Hepatic stellate cell (primary cell): ENCODE measurements at regions not wholly inside any gene's neighbourhood (a gene's known extent, or its start where the extent isn't known, plus 50 kb on each side); places are given as distances from the start of the nearest gene placed in this dataset.

Experiments
- DNase-seq: peaks from one replicate; pipeline ENCODE4 v3.0.0; 2011; ENCODE audit warnings: low spot score

DNA sequence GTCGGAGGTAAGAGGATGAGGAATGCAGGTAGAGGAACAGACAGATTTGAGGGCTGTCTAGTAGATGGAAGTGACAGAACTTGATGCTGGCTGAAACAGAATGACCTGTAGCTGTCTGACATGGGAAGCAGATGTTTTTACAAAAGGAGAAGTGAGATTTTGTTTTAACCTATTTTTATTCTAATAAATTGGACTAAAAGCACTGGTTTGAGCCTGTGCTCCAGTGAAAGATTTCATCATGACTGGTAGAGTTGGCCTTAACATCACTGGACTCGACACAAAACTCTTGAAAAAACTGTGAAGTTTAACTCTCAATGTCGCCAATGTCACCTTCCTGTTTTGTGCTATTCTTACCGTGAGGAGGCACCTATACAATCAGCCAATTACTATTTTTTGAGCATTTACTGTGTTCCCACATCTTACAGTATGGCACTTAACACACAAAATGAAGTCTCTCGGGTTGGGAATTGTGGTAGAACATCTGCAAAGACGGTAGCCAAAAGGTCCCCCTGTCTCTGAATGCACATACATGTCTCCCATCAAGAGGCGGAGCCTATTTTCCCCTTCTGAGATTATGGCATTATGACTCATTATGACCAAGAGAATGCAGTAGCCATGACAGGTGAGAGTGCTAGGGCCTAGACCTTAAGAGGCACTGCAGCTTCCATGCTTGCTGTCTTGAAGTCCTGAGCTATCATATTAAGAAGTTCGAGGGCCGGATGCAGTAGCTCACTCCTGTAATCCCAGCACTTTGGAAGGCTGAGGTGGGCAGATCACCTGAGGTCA is 93.2 kb downstream of the FOXF2 start:
- no peak for DNase-seq

DNA sequence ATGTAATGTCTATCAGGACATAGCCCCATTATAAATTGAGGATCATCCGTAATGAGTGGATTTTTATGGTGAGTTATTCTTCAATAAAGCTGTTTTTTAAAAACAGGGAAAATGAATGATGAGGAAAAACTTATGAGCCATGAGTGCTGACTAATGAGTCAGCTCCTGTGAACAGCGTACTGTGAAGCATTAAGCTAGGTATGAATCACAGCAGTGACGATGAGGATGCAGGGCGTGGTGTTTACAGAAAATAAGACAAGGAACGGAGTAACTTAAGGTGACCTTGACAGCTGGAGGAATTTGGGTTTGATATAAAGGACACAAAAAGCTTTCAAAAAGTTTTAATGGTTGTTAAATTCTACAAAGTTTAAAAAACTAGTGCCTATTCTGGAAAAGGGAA is 96.3 kb downstream of the FOXF2 start:
- peak; percentile 28 for DNase-seq

- no peak for DNase-seq
Observed at GRCh38 chr6:1486387-1486786, 97.0 kb downstream of the FOXF2 start.

DNA sequence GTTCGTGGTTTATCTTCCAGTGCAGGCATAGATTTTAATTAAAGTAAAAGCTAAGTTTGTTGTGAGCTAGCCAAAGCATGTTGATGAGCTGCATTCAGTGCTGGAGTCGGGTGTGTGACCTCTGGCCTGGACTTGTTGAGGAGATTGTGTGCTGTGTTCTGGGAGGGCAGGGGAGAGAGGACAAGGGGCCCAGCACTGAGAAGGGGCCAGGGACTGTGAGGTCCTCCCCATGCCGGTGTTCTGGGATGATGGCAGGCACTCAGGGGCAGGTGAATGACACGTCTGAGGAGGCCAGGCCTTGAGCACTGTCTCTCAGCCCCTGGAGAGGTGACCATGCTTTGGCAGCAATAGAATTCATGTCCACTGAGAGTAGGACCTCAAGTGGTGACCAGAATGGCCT is 97.9 kb downstream of the FOXF2 start:
- no peak for DNase-seq

DNA sequence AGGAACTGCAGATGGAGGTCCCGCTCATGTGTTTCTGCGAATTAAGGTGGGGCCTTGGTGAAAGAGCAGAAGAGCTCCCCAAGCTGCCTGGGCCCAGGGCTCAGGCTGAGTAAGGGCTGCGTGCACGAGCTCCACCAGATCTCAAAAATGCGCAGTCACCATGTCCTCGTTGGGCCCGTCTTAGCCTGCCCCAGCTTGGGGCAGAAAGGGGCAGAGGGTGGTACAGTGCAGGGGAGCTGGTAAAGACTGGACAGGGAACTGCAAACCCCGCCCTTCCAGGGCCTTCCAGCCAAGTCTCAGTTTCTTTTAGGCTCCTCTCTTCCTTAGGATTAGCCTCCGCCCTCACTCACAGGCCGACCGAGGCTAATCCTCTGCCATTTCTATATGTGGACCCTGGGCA is 101.6 kb downstream of the FOXF2 start:
- no peak for DNase-seq

- no peak for DNase-seq
Observed at GRCh38 chr6:1491591-1492319, 102.4 kb downstream of the FOXF2 start.

DNA sequence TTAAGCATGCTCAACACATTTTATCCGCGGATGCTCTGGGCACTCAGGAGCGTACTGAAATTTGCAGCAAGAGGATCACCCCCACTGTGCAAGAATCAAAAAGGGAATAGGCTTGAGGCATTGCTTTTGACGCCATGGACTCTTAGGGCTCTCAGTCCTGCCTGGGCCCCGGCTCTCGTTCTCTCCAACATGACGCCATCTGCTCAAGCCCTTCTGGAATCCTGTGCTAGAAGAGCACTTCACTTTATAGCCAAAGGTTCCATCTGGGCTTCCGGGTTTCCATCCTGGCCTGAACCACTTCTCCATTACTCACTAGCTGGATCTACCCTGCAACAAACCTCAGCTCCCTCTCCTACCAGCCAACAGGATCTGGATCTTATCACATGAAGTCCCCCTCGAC is 105.3 kb downstream of the FOXF2 start:
- DNase-seq, result no peak

DNA sequence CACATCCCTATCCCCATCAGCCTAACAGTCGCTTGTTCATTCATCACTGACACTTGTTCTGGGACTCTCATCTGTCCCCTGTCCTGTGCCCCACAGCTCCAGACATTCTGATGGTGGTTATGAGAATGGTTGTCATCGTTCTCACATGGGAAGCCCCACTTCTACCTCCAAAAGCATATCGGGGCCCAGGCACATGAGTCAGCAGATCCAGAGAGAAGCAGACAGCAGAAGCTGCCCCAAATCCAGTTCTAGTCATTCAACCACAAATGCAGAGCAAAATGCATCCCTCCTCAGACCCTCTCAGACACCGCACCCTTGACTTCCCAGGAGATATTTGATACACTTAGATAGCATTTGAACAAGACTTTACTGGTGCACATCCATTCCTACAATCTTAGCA is 106.0 kb downstream of the FOXF2 start:
- no peak for DNase-seq

DNA sequence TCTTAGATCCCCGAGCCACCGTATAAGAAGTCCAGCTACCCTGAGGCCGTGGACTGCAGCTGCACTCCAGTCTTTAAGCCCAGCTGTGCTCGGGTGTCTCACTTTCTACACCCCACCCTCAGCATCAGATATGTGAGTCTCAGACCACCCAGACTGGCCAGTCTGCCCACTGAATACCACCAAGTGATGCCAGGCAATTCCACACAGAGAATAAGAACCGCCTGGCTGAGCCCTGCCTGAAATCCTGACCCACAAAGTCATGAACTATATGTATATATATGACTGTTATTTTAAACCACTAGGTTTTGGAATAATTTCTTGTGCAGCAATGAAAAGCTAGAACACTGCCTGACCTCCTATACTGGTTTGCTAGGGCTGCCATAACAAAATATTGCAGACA is 106.7 kb downstream of the FOXF2 start:
- DNase-seq, result no peak

GRCh38 chr6:1496836-1497760 is 107.7 kb downstream of the FOXF2 start:
- no peak for DNase-seq

DNA sequence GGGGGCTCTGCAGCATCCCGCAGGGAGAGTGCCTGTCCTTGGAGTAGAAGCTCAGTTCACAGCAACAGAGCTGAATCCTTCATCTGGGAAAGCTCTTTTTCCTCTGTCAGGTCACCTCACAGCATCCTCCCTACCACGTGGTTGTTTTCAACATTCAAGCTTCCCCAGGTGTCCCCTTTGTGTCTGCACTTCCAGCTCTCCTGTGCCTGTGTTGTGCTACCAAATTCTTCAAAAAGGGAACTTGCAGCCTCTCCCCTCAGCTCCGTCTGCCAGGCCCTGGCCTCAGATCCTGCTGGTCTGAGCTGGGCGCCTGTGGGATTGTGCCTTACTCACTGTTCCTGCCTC is 108.4 kb downstream of the FOXF2 start:
- no peak for DNase-seq

GRCh38 chr6:1498491-1499113 is 109.2 kb downstream of the FOXF2 start:
- no peak for DNase-seq

DNA sequence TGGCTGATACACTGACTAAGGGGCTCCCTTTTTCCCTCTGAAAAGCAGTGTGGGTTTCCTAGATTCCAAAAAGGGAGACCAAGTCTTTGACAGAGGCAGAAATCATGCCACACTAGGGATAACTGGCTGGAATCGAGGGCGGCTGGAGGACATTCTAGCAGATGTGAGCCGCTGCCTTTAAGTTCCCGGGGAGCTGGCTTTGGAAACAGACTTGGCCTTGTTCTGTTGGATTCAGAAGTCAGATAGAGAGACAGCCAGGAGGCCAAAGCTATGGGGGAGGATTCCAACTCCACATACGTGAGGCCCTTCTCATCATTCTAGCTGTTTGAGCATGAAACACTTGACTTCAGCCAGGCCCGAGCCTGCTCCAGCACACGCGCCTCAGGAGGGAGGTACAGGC is 109.9 kb upstream of the FOXC1 start:
- no peak for DNase-seq

DNA sequence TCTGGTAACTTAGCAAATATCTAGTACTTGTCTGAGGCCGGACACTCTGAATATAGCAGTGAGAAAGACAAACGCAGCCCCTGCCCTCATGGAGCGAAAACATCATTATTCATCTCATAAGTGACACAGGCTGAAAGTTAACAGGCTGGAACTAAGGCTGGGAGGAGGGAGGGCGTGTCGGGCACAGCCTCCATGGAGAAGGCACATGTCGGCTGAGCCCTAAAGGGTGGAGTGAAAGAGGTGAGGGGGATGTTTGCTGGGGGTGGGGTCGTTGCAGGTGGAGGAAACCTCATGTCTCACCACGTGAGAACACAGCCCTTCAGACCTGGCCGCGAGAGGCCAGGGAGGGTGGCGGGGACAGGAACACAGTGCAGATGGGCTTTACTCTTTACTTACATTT is 108.8 kb upstream of the FOXC1 start:
- DNase-seq, result no peak

DNA sequence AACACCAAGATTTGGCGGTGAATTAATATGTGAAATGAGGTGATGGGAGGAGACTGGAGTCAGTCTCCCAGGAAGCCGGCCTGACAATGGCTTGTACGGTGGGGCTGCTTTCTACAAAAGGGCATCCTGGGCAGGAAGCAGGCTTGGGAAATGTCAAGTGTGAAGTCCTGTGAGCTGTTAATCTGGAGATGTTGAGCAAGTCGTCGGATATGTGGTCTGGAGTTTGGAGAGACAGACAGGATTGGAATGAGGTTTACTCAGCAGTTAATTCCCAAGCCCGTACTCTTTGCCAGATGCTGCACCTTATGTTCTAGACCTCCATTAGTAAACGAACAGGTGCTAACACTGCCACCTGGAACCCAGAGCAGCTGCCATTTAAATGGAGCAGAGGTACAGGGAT is 107.7 kb upstream of the FOXC1 start:
- no peak for DNase-seq

GRCh38 chr6:1503811-1504210 is 105.9 kb upstream of the FOXC1 start:
- DNase-seq, result no peak

DNA sequence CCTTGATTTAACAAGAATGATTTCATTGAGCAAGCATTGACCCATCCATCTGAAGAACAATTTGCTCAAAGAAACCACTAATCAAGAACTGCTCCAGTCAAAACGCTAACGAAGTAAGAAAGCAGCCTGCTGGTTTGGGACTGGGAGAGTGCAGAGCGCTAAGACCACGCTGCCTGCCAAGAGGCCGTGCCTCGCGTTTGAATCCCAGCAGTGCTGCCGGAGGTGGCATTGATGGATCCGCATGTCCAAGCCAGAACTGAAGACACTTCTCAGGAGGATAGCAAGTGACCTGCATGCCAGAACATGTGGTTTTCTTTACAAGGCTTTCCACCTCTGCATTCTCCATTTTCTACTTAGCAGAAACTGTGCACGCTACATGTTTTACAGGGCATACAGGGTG is 105.2 kb upstream of the FOXC1 start:
- DNase-seq, result no peak

- DNase-seq, result no peak
Observed at GRCh38 chr6:1507251-1507650, 102.5 kb upstream of the FOXC1 start.

- DNase-seq, result no peak
Observed at GRCh38 chr6:1509241-1509640, 100.5 kb upstream of the FOXC1 start.

GRCh38 chr6:1510239-1510638 is 99.5 kb upstream of the FOXC1 start:
- DNase-seq, result no peak

DNA sequence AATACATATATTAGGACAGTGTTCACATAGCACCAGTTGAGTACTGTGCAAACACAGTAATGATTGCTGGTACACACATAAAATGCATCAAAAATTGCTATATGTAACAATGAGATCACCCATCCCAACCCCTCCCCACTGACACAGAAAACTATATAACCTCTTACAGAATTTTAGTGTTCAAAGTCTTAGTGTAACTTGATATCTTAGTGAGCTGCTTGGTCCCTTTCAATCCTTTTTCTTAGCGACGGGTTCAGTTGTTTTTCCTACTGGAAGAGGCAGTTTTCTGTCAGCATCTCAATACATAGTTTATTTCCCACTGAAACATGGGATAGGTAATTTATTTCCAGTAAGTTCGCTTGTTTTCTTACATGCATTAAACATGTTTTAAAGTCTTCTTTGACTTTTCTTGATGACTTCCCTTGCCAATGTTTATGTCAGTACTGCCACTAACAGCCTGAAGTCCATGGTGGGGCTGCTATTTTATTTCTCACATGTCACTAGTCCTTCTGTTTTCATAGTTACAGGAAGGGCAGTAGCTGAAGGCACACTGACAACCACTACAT is 96.4 kb upstream of the FOXC1 start:
- DNase-seq, result no peak

GRCh38 chr6:1514078-1514477 is 95.6 kb upstream of the FOXC1 start:
- no peak for DNase-seq
